ENCODE measurements at regions not wholly inside any gene's neighbourhood (a gene's known extent, or its start where the extent isn't known, plus 50 kb on each side); places are given as distances from the start of the nearest gene placed in this dataset.

- no peaks in the 10 kb centered on the region for H3K36me3 Mint-ChIP-seq (ENCODE audit: low read depth)
- intact Hi-C loops (cut with micrococcal nuclease) = no loop called here
Measured at GRCh38 chr1:94707321-94708298, 112.5 kb upstream of the SLC44A3 start.

DNA sequence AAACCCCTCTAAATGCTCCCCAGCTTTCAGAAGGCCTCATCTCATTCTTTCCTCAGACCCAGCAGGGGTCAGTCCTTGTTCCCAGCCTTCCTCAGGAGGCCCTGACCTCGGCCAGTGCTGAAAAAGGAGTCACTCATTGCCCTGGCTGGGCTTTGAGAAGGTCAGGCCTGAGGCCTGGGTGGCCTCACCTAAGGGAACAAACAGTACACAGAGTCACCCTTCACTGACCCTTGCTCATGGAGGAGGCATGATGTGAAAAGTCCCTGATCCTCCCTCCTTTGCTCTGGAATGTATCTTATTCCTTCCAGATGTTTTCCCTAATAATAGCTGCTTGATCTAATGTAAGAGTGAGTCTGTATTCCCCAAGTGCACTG, 117.7 kb upstream of the SLC44A3 start:
- peaks cover 2% of the 10 kb centered on the region for H3K4me1 Mint-ChIP-seq
- H3K4me3 Mint-ChIP-seq = no peak overlapping the region
- H3K9me3 Mint-ChIP-seq = no peaks in the 10 kb centered on the region
- no peak for DNase-seq
- intact Hi-C loops (cut with micrococcal nuclease) = no loop called here
- no peak overlapping the region for H3K27ac Mint-ChIP-seq
- no peaks in the 10 kb centered on the region for H3K36me3 Mint-ChIP-seq (ENCODE audit: low read depth)
- peaks cover 16% of the 10 kb centered on the region for H3K27me3 Mint-ChIP-seq

More at GRCh38 chr1:94707321-94708298, 112.5 kb upstream of the SLC44A3 start:
- H3K9me3 Mint-ChIP-seq = no peaks in the 10 kb centered on the region
- no peak overlapping the region for H3K4me3 Mint-ChIP-seq
- peaks cover 19% of the 10 kb centered on the region for H3K27me3 Mint-ChIP-seq
- H3K27ac Mint-ChIP-seq = no peak overlapping the region
- H3K4me1 Mint-ChIP-seq = no peaks in the 10 kb centered on the region
- no peak for DNase-seq

- H3K27me3 Mint-ChIP-seq = peaks cover 14% of the 10 kb centered on the region
- no peak for DNase-seq
- H3K36me3 Mint-ChIP-seq (ENCODE audit: low read depth) = no peaks in the 10 kb centered on the region
- no peak overlapping the region for H3K4me3 Mint-ChIP-seq
- H3K27ac Mint-ChIP-seq = no peak overlapping the region
- H3K9me3 Mint-ChIP-seq = no peaks in the 10 kb centered on the region
- intact Hi-C loops (cut with micrococcal nuclease) = no loop called here
- H3K4me1 Mint-ChIP-seq = peaks cover 2% of the 10 kb centered on the region
Measured at GRCh38 chr1:94701796-94702441, 118.2 kb upstream of the SLC44A3 start.

DNA sequence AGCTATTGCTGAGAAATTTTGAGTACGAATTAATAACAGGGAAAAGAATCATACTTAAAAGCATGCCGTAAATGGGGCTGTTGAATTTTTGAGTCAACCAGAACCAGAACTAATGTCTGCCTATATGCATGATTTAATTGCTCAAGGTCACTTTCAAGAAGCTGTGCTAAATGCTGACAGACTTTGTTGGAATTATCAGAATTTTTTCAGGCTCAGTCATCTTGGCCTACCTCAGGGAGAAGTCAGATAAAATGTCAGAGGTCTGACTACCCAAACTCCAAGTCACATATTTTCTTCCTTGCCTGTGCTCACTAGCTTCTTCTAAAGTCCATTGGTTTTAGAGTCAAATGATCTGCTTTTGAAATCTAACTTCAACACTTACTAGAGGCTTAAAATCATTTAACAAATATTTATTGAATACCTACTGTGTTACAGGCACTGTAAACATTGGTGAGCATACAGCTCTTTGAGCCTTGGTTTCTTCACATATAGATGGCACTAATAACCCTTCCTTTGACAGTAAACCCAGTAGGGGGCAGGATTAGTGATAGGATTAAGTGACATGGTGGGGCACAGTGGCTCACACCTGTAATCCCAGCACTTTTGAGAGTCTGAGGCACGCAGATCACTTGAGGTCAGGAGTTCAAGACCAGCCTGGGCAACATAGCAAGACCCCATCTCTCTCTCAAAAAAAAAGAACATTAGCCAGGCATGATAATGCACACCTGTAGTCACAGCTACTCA, 121.2 kb upstream of the SLC44A3 start:
- no peak overlapping the region for H3K4me3 Mint-ChIP-seq
- H3K27ac Mint-ChIP-seq = no peak overlapping the region
- peaks cover 19% of the 10 kb centered on the region for H3K27me3 Mint-ChIP-seq
- H3K9me3 Mint-ChIP-seq = no peaks in the 10 kb centered on the region
- H3K4me1 Mint-ChIP-seq = peaks cover 3% of the 10 kb centered on the region
- DNase-seq = no peak
- H3K36me3 Mint-ChIP-seq (ENCODE audit: low read depth) = no peaks in the 10 kb centered on the region
- intact Hi-C loops (cut with micrococcal nuclease) = no loop called here

GRCh38 chr1:94698356-94698755, 121.8 kb upstream of the SLC44A3 start:
- Mint-ChIP-seq H3K4me3 (no peak overlapping the region), H3K4me1 (peaks cover 3% of the 10 kb centered on the region), H3K9me3 (no peaks in the 10 kb centered on the region), H3K36me3 (ENCODE audit: low read depth) (no peaks in the 10 kb centered on the region), H3K27ac (no peak overlapping the region), H3K27me3 (peaks cover 20% of the 10 kb centered on the region)
- DNase-seq = no peak
- intact Hi-C loops (cut with micrococcal nuclease) = no loop called here

GRCh38 chr1:94697839-94698238, 122.3 kb upstream of the SLC44A3 start:
- Mint-ChIP-seq H3K27me3 (peaks cover 19% of the 10 kb centered on the region), H3K36me3 (ENCODE audit: low read depth) (no peaks in the 10 kb centered on the region), H3K27ac (no peak overlapping the region), H3K9me3 (no peaks in the 10 kb centered on the region), H3K4me3 (no peak overlapping the region), H3K4me1 (peaks cover 3% of the 10 kb centered on the region)
- DNase-seq = no peak
- intact Hi-C loops (cut with micrococcal nuclease) = no loop called here

DNA sequence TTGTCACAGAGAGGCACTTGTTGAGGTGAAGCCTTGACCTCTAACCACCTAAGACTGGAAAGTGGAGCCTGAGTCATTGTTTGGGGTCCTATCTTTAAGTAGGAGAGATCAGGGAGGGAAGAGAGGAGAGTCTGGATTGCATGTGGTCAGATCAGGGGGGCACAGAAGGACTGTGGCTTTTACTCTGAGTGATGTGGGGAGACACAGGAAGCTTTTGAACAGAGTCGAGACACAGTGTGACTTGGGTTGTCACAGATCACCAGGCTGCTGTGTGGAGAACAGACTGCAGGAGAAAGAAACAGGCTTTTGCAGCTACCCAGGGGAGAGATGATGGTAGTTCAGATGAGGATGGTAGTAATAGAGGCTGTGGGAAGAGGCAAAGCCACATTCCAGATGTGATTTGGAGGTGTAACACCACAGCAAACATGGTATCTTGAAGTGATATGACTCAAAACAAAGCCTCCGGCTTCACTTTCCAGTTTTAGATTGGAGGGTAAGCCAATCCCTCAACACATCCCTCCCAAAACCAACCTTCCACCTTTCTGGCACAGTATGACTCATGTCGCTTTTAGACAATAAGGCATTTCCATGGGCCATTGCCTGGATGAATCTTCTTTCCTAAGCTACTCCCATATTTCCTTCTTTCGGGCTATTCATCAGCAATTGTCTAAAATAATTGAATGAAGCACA, 125.8 kb upstream of the SLC44A3 start:
- Mint-ChIP-seq H3K27me3 (peaks cover 19% of the 10 kb centered on the region), H3K4me1 (peaks cover 2% of the 10 kb centered on the region), H3K36me3 (ENCODE audit: low read depth) (no peaks in the 10 kb centered on the region), H3K9me3 (no peaks in the 10 kb centered on the region), H3K4me3 (no peak overlapping the region), H3K27ac (no peak overlapping the region)
- DNase-seq = no peak
- intact Hi-C loops (cut with micrococcal nuclease) = no loop called here

DNA sequence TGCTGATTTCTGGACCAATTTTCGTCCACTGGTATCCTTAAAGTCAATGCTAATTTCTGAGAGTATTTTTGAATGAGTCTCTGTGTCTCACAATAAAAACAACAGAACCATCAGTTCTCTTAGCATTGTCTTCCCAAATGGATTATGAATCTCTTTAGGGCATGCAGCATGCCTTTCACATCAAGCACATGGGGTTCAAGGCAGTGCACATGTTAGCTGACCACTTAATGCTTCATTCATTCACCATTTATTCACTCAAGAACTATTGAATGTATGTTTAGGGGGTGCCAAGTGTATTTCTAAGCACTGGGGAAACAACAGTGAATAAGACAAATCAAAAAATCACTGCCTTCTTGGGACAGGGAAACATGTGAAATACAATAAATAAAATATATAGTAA, 126.7 kb upstream of the SLC44A3 start:
- Mint-ChIP-seq H3K27ac (no peak overlapping the region), H3K4me3 (no peak overlapping the region), H3K9me3 (no peaks in the 10 kb centered on the region), H3K4me1 (peaks cover 2% of the 10 kb centered on the region), H3K36me3 (ENCODE audit: low read depth) (no peaks in the 10 kb centered on the region), H3K27me3 (peaks cover 19% of the 10 kb centered on the region)
- no peak for DNase-seq
- intact Hi-C loops (cut with micrococcal nuclease) = no loop called here

DNA sequence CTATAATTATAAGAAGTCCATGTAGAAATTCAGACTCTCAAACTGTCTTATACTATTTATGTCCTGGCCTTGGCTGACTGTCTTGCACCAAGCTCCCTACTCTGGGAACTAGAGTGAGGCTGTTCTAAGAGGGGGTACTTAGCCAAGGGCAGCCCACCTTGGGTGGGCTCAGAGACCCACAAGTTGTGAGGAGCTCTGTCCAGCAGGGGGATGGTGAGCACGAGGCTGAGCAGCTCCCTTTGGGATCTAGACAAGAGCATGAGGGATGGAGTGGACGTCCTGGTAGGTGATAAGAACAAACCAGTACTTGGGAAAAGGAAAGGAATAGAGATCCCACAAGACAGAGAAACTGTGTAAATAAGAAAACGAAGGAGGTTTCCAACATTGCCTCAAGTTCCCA, 127.1 kb upstream of the SLC44A3 start:
- no peaks in the 10 kb centered on the region for H3K9me3 Mint-ChIP-seq
- no peak overlapping the region for H3K4me3 Mint-ChIP-seq
- H3K27ac Mint-ChIP-seq = no peak overlapping the region
- H3K4me1 Mint-ChIP-seq = peaks cover 2% of the 10 kb centered on the region
- intact Hi-C loops (cut with micrococcal nuclease) = no loop called here
- no peak for DNase-seq
- peaks cover 19% of the 10 kb centered on the region for H3K27me3 Mint-ChIP-seq
- no peaks in the 10 kb centered on the region for H3K36me3 Mint-ChIP-seq (ENCODE audit: low read depth)

GRCh38 chr1:94688646-94689045, 131.5 kb upstream of the SLC44A3 start:
- Mint-ChIP-seq H3K4me1 (no peaks in the 10 kb centered on the region), H3K36me3 (ENCODE audit: low read depth) (no peaks in the 10 kb centered on the region), H3K27me3 (peaks cover 8% of the 10 kb centered on the region)

GRCh38 chr1:94686882-94687281, 133.3 kb upstream of the SLC44A3 start:
- Mint-ChIP-seq H3K9me3 (no peaks in the 10 kb centered on the region), H3K4me1 (no peaks in the 10 kb centered on the region), H3K4me3 (no peak overlapping the region), H3K27me3 (peaks cover 10% of the 10 kb centered on the region), H3K27ac (no peak overlapping the region), H3K36me3 (ENCODE audit: low read depth) (no peaks in the 10 kb centered on the region)
- no peak for DNase-seq
- intact Hi-C loops (cut with micrococcal nuclease) = no loop called here

More at GRCh38 chr1:94688646-94689045, 131.5 kb upstream of the SLC44A3 start:
- no peak for DNase-seq
- Mint-ChIP-seq H3K4me3 (no peak overlapping the region), H3K9me3 (no peaks in the 10 kb centered on the region), H3K27ac (no peak overlapping the region)
- intact Hi-C loops (cut with micrococcal nuclease) = no loop called here

DNA sequence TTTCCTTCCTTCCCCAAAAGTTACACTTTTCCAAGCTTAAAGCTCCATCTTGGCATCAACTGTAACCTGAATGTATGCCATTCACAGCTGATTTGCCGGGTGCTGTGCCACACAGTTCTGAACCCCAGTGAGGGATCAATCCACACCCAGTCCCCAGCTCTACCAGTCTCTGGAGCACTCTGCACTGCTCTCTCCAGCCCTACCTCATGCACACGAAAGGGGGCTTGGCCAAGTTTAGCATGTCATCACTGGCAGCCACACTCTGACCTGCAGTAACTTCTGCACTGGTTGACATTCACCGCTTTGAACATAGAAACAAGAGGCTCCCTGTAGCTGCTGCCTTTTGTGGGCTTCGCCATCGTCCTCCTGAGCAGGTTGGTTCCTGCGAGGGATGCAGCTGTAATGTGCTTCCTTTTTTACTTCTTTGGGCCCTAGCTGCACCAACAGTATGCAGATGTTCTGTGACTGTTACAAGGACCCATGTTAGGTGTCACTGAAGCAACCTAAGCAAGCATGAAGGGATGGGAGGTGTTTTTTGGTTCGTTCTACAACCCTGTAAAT, 135.4 kb upstream of the SLC44A3 start:
- H3K27me3 Mint-ChIP-seq = peaks cover 14% of the 10 kb centered on the region
- no peaks in the 10 kb centered on the region for H3K36me3 Mint-ChIP-seq (ENCODE audit: low read depth)
- H3K4me3 Mint-ChIP-seq = no peak overlapping the region
- H3K9me3 Mint-ChIP-seq = no peaks in the 10 kb centered on the region
- no peak for DNase-seq
- intact Hi-C loops (cut with micrococcal nuclease) = no loop called here
- H3K4me1 Mint-ChIP-seq = no peaks in the 10 kb centered on the region
- H3K27ac Mint-ChIP-seq = no peak overlapping the region

GRCh38 chr1:94683886-94684285, 136.3 kb upstream of the SLC44A3 start:
- no peaks in the 10 kb centered on the region for H3K9me3 Mint-ChIP-seq
- DNase-seq = no peak

More at GRCh38 chr1:94683886-94684285, 136.3 kb upstream of the SLC44A3 start:
- Mint-ChIP-seq H3K27me3 (peaks cover 14% of the 10 kb centered on the region), H3K27ac (no peak overlapping the region), H3K4me3 (no peak overlapping the region), H3K36me3 (ENCODE audit: low read depth) (no peaks in the 10 kb centered on the region), H3K4me1 (no peaks in the 10 kb centered on the region)
- intact Hi-C loops (cut with micrococcal nuclease) = no loop called here

Data from activated CD4-positive, alpha-beta T cell treated with anti-CD3 and anti-CD28 coated beads, Interleukin-2, amount 10 ng/mL, durations not matched to agents 24 days and 14 days (primary cell).